PC-9 (cell line): ENCODE measurements at regions not wholly inside any gene's neighbourhood (a gene's known extent, or its start where the extent isn't known, plus 50 kb on each side); places are given as distances from the start of the nearest gene placed in this dataset.

Source experiments
- EZH2 ChIP-seq: fragments of 200-600 bp; sonication (generic); IDR thresholded peaks from 2 replicates; pipeline ENCODE4 v1.8.0; 2017; ENCODE audit warnings: antibody characterized with exemption, low read depth
- TF ChIP-seq, protein P1 (sequence below): fragments of 200-600 bp; sonication (generic); conservative IDR thresholded peaks from 2 replicates; pipeline ENCODE4 v1.6.1; 2017; ENCODE audit warnings: mixed run types, antibody characterized with exemption, mild to moderate bottlenecking, moderate library complexity

DNA sequence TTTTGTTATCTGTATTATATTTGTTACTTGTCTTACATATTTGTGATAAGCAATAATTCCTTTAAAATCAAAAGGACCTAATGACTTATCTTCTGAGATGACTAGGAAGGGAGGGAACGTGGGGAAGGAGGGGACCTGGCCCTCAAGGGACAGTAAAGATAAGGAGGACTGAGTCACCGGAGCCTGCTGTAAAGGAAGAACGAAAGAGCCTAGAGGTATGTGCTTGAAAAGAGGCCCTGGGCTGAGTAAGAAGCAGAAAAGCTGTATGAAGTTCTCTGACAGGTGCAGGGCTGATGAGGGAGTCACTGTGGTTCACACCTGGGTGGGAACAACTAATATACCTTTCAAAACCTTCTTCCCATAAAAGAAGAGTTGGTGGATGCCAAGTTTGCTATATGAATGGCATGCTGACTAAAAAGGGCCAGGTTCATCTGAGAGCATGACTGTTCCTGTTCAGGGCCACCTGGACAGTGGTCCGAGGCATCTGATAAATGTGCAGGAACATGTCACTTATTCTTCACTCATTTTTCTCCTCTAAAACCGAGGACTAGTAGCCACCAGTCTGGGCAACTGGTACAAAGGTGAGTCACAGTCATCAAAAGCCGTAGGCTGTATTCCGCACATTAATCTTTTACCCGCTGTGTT lies 111.3 kb downstream of the TNFAIP3 start:
- TF ChIP-seq, protein P1, sequence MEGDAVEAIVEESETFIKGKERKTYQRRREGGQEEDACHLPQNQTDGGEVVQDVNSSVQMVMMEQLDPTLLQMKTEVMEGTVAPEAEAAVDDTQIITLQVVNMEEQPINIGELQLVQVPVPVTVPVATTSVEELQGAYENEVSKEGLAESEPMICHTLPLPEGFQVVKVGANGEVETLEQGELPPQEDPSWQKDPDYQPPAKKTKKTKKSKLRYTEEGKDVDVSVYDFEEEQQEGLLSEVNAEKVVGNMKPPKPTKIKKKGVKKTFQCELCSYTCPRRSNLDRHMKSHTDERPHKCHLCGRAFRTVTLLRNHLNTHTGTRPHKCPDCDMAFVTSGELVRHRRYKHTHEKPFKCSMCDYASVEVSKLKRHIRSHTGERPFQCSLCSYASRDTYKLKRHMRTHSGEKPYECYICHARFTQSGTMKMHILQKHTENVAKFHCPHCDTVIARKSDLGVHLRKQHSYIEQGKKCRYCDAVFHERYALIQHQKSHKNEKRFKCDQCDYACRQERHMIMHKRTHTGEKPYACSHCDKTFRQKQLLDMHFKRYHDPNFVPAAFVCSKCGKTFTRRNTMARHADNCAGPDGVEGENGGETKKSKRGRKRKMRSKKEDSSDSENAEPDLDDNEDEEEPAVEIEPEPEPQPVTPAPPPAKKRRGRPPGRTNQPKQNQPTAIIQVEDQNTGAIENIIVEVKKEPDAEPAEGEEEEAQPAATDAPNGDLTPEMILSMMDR = no peak
- TF ChIP-seq EZH2 = no peak
